HFFc6 (cell line): ENCODE measurements at regions not wholly inside any gene's neighbourhood (a gene's known extent, or its start where the extent isn't known, plus 50 kb on each side); places are given as distances from the start of the nearest gene placed in this dataset.

Experiments used
- DNase-seq: peaks from one replicate; pipeline ENCODE4 v3.0.0-alpha.2; 2018
- H3K27ac Mint-ChIP-seq: 2 replicates; pipeline ENCODE4 v1.8.0; 2020; ENCODE audit warnings: mild to moderate bottlenecking, mixed read lengths
- H3K27me3 Mint-ChIP-seq: 2 replicates; pipeline ENCODE4 v1.8.0; 2021; ENCODE audit warnings: mild to moderate bottlenecking, moderate library complexity, mixed read lengths; ENCODE audit not compliant: insufficient read depth
- H3K36me3 Mint-ChIP-seq: 2 replicates; pipeline ENCODE4 v1.8.0; 2021; ENCODE audit warnings: low read depth, mixed read lengths
- H3K4me1 Mint-ChIP-seq: 2 replicates; pipeline ENCODE4 v1.8.0; 2020; ENCODE audit warnings: low read depth, mixed read lengths
- H3K4me3 Mint-ChIP-seq: 2 replicates; pipeline ENCODE4 v1.8.0; 2020; ENCODE audit warnings: mild to moderate bottlenecking, moderate library complexity, mixed read lengths
- H3K9me3 Mint-ChIP-seq: 2 replicates; pipeline ENCODE4 v1.8.0; 2020; ENCODE audit warnings: mild to moderate bottlenecking, mixed read lengths
- CTCF ChIP-seq: fragments of 200-600 bp; sonication (generic); IDR thresholded peaks from 2 replicates; pipeline ENCODE4 v1.5.0; 2021; ENCODE audit warnings: antibody characterized with exemption, mild to moderate bottlenecking

- no peak overlapping the region for H3K27ac Mint-ChIP-seq
- no peak for DNase-seq
- no peak for TF ChIP-seq CTCF
- H3K36me3 Mint-ChIP-seq: peaks cover 5% of the 10 kb centered on the region
- no peaks in the 10 kb centered on the region for H3K4me1 Mint-ChIP-seq
- peaks cover 76% of the 10 kb centered on the region for H3K9me3 Mint-ChIP-seq
- peaks cover 1% of the 10 kb centered on the region for H3K27me3 Mint-ChIP-seq
- H3K4me3 Mint-ChIP-seq: no peak overlapping the region
Measured at GRCh38 chr11:133776671-133777367, 68.5 kb downstream of the SPATA19 start.

- TF ChIP-seq CTCF: no peak
- Mint-ChIP-seq H3K4me1 (no peaks in the 10 kb centered on the region), H3K27me3 (no peaks in the 10 kb centered on the region), H3K27ac (no peak overlapping the region), H3K4me3 (no peak overlapping the region), H3K36me3 (no peaks in the 10 kb centered on the region), H3K9me3 (peaks cover 49% of the 10 kb centered on the region)
- no peak for DNase-seq
Measured at GRCh38 chr11:133762538-133762937, 82.8 kb downstream of the SPATA19 start.

GRCh38 chr11:133753150-133753549, 92.2 kb downstream of the SPATA19 start:
- Mint-ChIP-seq H3K4me3 (no peak overlapping the region), H3K27ac (no peak overlapping the region), H3K4me1 (no peaks in the 10 kb centered on the region), H3K27me3 (no peaks in the 10 kb centered on the region), H3K36me3 (peaks cover 5% of the 10 kb centered on the region; the same call in 1 of the 2 replicates), H3K9me3 (peaks cover 68% of the 10 kb centered on the region)
- TF ChIP-seq CTCF: no peak
- DNase-seq: no peak

GRCh38 chr11:133749841-133750240, 95.5 kb downstream of the SPATA19 start:
- H3K27ac Mint-ChIP-seq: no peak overlapping the region

GRCh38 chr11:133747409-133747808, 97.9 kb downstream of the SPATA19 start:
- DNase-seq: no peak
- H3K36me3 Mint-ChIP-seq: no peaks in the 10 kb centered on the region
- no peaks in the 10 kb centered on the region for H3K27me3 Mint-ChIP-seq
- no peak overlapping the region for H3K27ac Mint-ChIP-seq
- H3K4me3 Mint-ChIP-seq: no peak overlapping the region
- TF ChIP-seq CTCF: no peak
- peaks cover 67% of the 10 kb centered on the region for H3K9me3 Mint-ChIP-seq
- H3K4me1 Mint-ChIP-seq: no peaks in the 10 kb centered on the region

More at GRCh38 chr11:133749841-133750240, 95.5 kb downstream of the SPATA19 start:
- Mint-ChIP-seq H3K36me3 (peaks cover 5% of the 10 kb centered on the region; the same call in 1 of the 2 replicates), H3K9me3 (peaks cover 75% of the 10 kb centered on the region), H3K4me1 (no peaks in the 10 kb centered on the region), H3K4me3 (no peak overlapping the region), H3K27me3 (no peaks in the 10 kb centered on the region)
- DNase-seq: no peak
- TF ChIP-seq CTCF: no peak
